Right hindlimb (tissue), 1 donor: ENCODE measurements at regions not wholly inside any gene's neighbourhood (a gene's known extent, or its start where the extent isn't known, plus 50 kb on each side); places are given as distances from the start of the nearest gene placed in this dataset.
"Not testable (repeated sequence)": the region's sequence is repeated elsewhere in the genome, so short reads cannot be mapped to it uniquely, and the experiment has no call there.

ENCODE experiments used
- DNase-seq: peaks from one replicate; pipeline ENCODE4 v3.0.0-alpha.2; 2018

- no peak for DNase-seq
Observed at GRCh38 chr3:170701696-170702678, 116.1 kb upstream of the SLC7A14 start.

GRCh38 chr3:170700054-170700404 is 114.2 kb upstream of the SLC7A14 start:
- DNase-seq = no peak

DNA sequence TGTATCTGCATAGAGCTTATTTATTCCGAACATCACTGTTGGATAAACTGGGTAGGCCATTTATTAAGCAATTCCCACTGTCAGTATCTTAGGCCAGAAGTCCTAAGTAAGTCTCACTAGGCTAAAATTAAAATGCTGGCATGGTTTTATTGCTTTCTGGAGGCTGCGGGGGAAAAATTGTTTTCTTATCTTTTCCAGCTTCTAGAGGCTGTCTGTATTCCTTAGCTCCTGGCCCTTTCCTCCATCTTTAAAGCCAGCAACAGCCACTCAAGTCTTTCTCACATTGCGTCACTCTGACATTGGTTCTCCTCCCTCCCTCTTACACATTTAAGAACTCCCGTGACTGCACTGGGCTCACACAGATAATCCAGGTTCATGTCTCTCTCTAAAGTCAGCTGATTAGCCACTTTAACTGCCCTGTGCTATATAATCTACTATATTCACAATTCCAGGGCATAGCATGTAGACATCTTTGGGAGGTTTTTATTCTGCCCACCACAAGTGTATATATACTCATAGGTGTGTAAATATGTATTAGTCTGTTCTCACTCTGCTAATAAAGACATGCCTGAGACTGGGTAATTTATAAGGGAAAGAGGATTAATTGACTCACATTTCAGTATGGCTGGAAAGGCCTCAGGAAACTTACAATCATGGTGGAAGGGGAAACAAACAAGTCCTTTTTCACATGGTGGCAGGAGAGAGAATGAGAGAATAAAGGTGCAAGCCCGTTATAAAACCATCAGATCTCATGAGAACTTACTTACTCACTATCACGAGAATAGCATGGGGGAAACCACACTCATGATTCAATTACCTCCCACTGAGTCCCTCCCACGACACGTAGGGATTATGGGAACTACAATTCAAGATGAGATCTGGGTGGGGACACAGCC is 113.5 kb upstream of the SLC7A14 start:
- DNase-seq = no peak

DNA sequence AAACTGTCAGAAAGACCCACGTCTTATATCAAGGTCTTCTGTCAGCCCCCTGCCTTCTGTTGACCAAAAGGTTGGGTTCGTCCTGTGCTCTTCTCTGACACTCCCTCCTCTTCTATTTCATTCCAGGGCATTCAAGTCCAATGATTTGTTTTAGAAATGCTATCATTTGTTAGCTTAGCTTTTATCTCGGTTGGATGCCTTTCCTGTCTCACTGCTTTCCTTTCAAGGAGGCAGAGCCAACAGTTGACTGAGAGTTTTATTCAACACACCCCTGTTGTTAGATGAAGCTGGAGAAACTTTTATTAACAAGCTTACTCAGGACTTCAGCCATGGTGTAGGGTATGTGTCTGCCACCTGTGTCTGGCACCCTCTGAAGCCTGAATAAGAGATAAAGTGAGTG is 112.0 kb upstream of the SLC7A14 start:
- no peak for DNase-seq

DNA sequence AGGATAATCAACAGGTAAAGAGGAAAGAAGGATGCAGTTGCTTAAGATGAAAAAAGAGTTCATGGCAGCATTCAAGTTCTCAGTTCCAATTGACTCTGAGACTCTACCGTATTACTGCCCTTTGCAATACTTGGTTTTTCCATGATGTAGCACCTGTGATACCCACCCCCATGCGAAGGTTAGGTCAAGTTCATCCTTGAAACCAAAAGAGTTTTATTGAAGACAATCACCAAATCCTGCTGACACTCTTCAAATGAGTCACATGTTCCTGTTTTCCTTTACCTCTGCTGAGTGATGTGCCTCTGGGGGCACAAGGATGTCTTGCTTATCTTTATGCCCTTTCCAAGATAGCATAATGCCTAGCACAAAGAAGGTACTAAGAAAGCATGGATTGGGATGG is 111.3 kb upstream of the SLC7A14 start:
- DNase-seq = no peak

- DNase-seq = no peak
Observed at GRCh38 chr3:170695486-170696064, 109.7 kb upstream of the SLC7A14 start.

DNA sequence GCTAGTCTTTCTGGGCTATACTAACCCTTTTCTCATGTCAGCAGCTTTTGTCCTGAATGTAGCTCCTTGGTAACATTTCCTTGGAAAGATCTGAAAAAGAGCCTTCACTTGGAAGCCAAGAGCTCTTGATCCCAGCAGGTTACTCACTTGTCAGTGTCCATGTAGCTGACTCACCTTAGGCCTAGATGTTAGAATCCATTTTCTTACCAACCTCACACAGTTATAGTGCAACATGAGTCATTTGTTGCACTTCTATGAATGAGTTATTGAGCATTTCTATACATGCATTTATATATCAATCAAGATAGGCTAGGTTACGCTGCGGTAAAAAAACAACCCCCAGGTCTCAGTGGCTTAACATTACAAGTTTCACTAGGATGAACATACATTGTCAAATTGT is 106.8 kb upstream of the SLC7A14 start:
- no peak for DNase-seq

DNA sequence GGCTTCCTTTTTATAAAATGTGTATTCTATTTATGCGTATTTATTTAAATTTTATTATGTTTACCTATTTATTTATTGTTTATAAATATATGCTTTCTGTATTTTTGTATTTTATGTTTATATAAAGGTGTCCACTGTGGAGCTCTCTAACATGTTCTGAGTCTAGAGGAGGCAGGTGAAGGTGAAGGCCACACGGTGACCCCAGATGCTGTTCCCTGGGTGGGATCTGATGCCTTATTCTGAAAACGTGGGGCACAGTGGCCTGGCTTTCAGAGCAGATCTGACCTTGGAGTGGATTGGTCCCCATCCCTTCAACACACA is 104.7 kb upstream of the SLC7A14 start:
- DNase-seq = no peak

- DNase-seq = peak; percentile 28
Observed at GRCh38 chr3:170689893-170690660, 104.2 kb upstream of the SLC7A14 start.

GRCh38 chr3:170689296-170689829 is 103.5 kb upstream of the SLC7A14 start:
- DNase-seq = peak; percentile 20

DNA sequence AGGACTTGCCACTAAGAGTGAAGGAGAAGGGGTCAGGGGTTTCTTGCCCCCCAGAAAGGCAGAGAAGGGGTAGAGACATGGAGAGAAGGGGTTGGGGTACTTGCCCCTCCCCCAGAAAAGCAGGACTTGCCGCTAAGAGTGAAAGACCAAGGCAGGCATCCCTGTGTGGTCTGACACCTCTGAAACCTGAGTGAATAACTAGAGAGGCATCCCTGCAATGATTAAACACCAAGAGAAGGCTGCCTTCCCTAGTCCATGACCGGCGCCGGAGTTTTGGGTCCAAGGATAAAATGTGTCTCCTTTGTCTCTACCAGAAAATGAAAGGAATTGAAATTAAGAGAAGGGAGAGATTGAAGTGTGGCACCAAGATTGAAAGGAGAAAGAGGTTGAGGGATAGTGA is 102.3 kb upstream of the SLC7A14 start:
- not testable (repeated sequence) for DNase-seq

DNA sequence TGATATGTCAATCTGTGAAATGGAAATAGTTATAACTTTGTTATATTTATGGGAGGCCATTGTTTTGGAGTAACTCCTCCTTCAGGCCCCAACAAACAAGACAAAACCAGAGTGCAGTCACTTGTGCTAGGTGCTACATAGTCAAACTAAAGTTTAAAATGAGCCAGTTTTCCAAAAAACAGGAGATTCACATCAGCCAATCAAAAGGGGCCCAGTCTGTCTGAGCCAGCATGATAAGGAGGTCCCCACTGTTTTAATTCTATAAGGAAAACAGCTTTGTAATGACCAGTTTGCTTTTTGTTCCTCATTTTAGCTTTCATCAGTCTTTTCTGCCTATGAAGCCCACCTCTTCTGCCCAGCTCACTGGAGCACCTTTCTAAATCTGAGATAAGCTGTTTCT is 94.7 kb upstream of the SLC7A14 start:
- DNase-seq = no peak

DNA sequence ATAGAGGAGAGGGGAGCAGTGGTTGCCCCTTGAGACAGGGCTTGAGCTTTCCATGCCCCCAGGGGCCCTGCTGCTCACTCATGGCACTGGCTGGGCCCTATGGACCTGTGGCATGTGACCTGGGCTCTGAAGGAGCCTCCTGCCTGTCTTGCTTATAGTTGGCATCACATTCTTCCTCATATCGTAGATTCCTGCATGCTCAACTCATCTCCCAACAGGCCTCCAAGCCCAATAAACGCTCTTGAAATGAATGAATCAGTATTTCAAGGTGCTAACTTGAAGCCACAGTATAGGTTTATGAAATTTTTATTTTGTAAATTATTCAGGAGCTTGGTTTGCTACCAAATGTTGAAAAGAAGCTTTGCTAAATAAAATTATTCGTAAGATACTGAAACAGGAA is 93.3 kb upstream of the SLC7A14 start:
- no peak for DNase-seq

GRCh38 chr3:170670504-170670903 is 84.6 kb upstream of the SLC7A14 start:
- no peak for DNase-seq

- not testable (repeated sequence) for DNase-seq
Observed at GRCh38 chr3:170662986-170663385, 77.1 kb upstream of the SLC7A14 start.

GRCh38 chr3:170660139-170660538 is 74.3 kb upstream of the SLC7A14 start:
- DNase-seq = no peak

DNA sequence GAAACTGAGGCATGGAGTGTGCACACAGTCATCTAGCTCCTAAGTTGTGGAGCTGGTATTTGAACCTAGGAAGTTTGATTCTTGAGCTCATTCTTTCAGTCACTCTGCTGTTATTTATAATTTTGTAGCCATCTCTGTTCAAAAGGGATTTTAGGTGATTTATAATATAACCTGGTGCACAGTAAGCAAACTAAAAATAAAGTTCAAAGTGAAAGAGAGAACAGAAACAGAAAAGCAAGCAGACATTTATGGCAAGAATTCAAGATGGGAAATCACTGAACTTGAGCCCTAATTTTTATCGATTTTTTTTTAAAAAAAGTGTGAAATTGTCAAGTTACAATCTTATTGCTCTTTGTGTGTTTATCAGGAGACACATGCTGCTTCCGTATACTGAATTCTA is 71.4 kb upstream of the SLC7A14 start:
- DNase-seq = no peak

GRCh38 chr3:170656284-170656683 is 70.4 kb upstream of the SLC7A14 start:
- no peak for DNase-seq

- DNase-seq = no peak
Observed at GRCh38 chr3:170653801-170654200, 67.9 kb upstream of the SLC7A14 start.

DNA sequence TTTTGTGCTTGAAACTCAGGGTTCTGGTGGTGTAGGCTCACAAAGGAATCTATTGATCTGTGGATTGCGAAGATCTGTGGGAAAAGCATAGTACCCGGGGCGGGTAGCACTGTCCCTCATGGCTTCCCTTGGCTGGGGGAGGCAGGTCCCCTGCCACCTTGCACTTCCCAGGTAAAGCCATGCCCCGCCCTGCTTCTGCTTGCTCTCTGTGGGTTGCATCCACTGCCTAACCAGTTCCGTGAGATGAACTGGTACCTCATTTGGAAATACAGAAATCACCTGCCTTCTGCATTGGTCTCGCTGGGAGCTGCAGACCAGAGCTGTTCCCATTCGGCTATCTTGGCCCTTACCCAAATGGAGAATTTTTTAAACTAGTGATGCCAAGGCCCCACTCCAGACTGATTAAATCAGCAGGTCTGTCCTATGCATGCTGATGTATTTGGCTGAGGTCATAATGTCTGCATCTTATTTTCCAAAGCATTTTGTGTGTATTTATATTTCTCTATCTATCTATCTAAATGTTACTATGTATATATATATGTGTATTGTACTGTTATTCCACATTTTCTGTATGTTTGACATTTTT is 65.5 kb upstream of the SLC7A14 start:
- no peak for DNase-seq

GRCh38 chr3:170650557-170650956 is 64.7 kb upstream of the SLC7A14 start:
- not testable (repeated sequence) for DNase-seq

GRCh38 chr3:170644711-170645110 is 58.8 kb upstream of the SLC7A14 start:
- no peak for DNase-seq
